Activated CD8-positive, alpha-beta memory T cell treated with anti-CD3 and anti-CD28 coated beads, Interleukin-2, amount 50 U/mL, for 1 hour (primary cell): ENCODE measurements at regions not wholly inside any gene's neighbourhood (a gene's known extent, or its start where the extent isn't known, plus 50 kb on each side); places are given as distances from the start of the nearest gene placed in this dataset.

Source experiments
- DNase-seq: peaks from one replicate; pipeline ENCODE4 v3.0.0-alpha.2; 2020; ENCODE audit errors: extremely low read depth

GRCh38 chr22:48391820-48392219, 1435.9 kb downstream of the BRD1 start:
- DNase-seq: no peak

- DNase-seq: no peak
These were observed 1436.4 kb downstream of the BRD1 start for GRCh38 chr22:48391171-48391711.

- DNase-seq: no peak
These were observed 1437.8 kb downstream of the BRD1 start for GRCh38 chr22:48389916-48390315.

- DNase-seq: no peak
These were observed 1445.5 kb downstream of the BRD1 start for GRCh38 chr22:48382197-48382596.

- DNase-seq: no peak
These were observed 1447.5 kb downstream of the BRD1 start for GRCh38 chr22:48380016-48380665.

- DNase-seq: no peak
These were observed 1448.3 kb downstream of the BRD1 start for GRCh38 chr22:48379371-48379770.

- no peak for DNase-seq
These were observed 1449.0 kb downstream of the BRD1 start for GRCh38 chr22:48378673-48379072.

- DNase-seq: no peak
These were observed 1450.5 kb downstream of the BRD1 start for GRCh38 chr22:48376936-48377712.

- DNase-seq: no peak
These were observed 1451.2 kb downstream of the BRD1 start for GRCh38 chr22:48376428-48376827.

GRCh38 chr22:48373626-48374173, 1454.0 kb downstream of the BRD1 start:
- no peak for DNase-seq

- no peak for DNase-seq
These were observed 1455.3 kb downstream of the BRD1 start for GRCh38 chr22:48372390-48372789.

GRCh38 chr22:48371391-48371790, 1456.3 kb downstream of the BRD1 start:
- DNase-seq: no peak

GRCh38 chr22:48370508-48371325, 1457.0 kb downstream of the BRD1 start:
- DNase-seq: no peak

GRCh38 chr22:48369789-48370507, 1457.7 kb downstream of the BRD1 start:
- DNase-seq: no peak

- DNase-seq: no peak
These were observed 1458.6 kb downstream of the BRD1 start for GRCh38 chr22:48368975-48369525.

GRCh38 chr22:48367731-48368130, 1459.9 kb downstream of the BRD1 start:
- DNase-seq: no peak

- no peak for DNase-seq
These were observed 1461.1 kb downstream of the BRD1 start for GRCh38 chr22:48366591-48366990.

- no peak for DNase-seq
These were observed 1461.6 kb downstream of the BRD1 start for GRCh38 chr22:48366056-48366455.

- no peak for DNase-seq
These were observed 1462.3 kb downstream of the BRD1 start for GRCh38 chr22:48365386-48365785.

GRCh38 chr22:48362721-48363404, 1464.8 kb downstream of the BRD1 start:
- DNase-seq: no peak
